A673 (cell line): ENCODE measurements at regions not wholly inside any gene's neighbourhood (a gene's known extent, or its start where the extent isn't known, plus 50 kb on each side); places are given as distances from the start of the nearest gene placed in this dataset.

Source experiments
- BruUV-seq: library from RNA; stranded (reverse); fragments of 400-500 nt; replicated peaks from 2 replicates; lab custom pipeline; 2021; lab: Mats Ljungman, UMichigan
- CTCF ChIA-PET: fragments of 300-600 bp; sonication (Branson Sonifier 250); formaldehyde crosslinking; loops from one replicate; lab custom pipeline; 2022; ENCODE audit warnings: antibody characterized with exemption; lab: Charles Lee
- POLR2A ChIA-PET: fragments of 300-600 bp; sonication (Branson Sonifier 250); formaldehyde crosslinking; loops from one replicate; lab custom pipeline; 2022; ENCODE audit warnings: antibody characterized with exemption; ENCODE audit not compliant: low non-redundant PET; lab: Charles Lee
- DNase-seq: peaks from one replicate; pipeline ENCODE4 v3.0.0-alpha.2; 2015; ENCODE audit warnings: low spot score
- H3K27ac ChIP-seq: fragments of 200-600 bp; sonication (generic); 2 replicates; pipeline ENCODE4 v1.5.1; 2016; ENCODE audit warnings: mixed run types, low read depth, mild to moderate bottlenecking, mixed read lengths, antibody characterized with exemption, low read length; ENCODE audit not compliant: poor library complexity, severe bottlenecking
- H3K27me3 ChIP-seq: fragments of 200-600 bp; sonication (generic); replicated peaks from 2 replicates; pipeline ENCODE4 v1.6.1; 2017; ENCODE audit warnings: mixed run types, low read depth, mild to moderate bottlenecking, mixed read lengths, antibody characterized with exemption, low read length; ENCODE audit not compliant: insufficient read depth, poor library complexity
- H3K36me3 ChIP-seq: fragments of 200-600 bp; sonication (generic); 2 replicates; pipeline ENCODE4 v1.6.1; 2016; ENCODE audit warnings: mixed run types, mild to moderate bottlenecking, mixed read lengths, antibody characterized with exemption, low read length; ENCODE audit not compliant: insufficient read depth, poor library complexity, severe bottlenecking
- H3K4me1 ChIP-seq: fragments of 200-600 bp; sonication (generic); 2 replicates; pipeline ENCODE4 v1.6.1; 2017; ENCODE audit warnings: mixed run types, mild to moderate bottlenecking, mixed read lengths, antibody characterized with exemption, low read length; ENCODE audit not compliant: insufficient read depth, poor library complexity, severe bottlenecking
- H3K4me3 ChIP-seq: fragments of 200-600 bp; sonication (generic); 2 replicates; pipeline ENCODE4 v1.5.1; 2016; ENCODE audit warnings: low read depth, mixed run types, mild to moderate bottlenecking, mixed read lengths, low read length; ENCODE audit not compliant: poor library complexity, severe bottlenecking
- H3K9me3 ChIP-seq: fragments of 200-600 bp; sonication (generic); 2 replicates; pipeline ENCODE4 v1.6.1; 2016; ENCODE audit warnings: mixed run types, low read depth, mild to moderate bottlenecking, mixed read lengths, antibody characterized with exemption, low read length; ENCODE audit not compliant: poor library complexity, severe bottlenecking
- EZH2 ChIP-seq: fragments of 200-600 bp; sonication (generic); IDR thresholded peaks from 2 replicates; pipeline ENCODE4 v1.6.1; 2017; ENCODE audit warnings: borderline replicate concordance, low read depth, mild to moderate bottlenecking, mixed read lengths, antibody characterized with exemption, low read length; ENCODE audit not compliant: poor library complexity, severe bottlenecking
- intact Hi-C: fragments of 100-400 bp; cut with micrococcal nuclease; formaldehyde crosslinking; loops from one replicate; pipeline ENCODE4 v1.10.0; 2022; ENCODE audit not compliant: unreplicated experiment
- TF ChIP-seq, protein P1 (sequence below): fragments of 300-800, 200-600 bp; sonication (generic); conservative IDR thresholded peaks from 2 replicates; pipeline ENCODE4 v1.5.1; 2017; ENCODE audit warnings: low read depth, mild to moderate bottlenecking, antibody characterized with exemption, low read length, moderate library complexity, mixed read lengths

DNA sequence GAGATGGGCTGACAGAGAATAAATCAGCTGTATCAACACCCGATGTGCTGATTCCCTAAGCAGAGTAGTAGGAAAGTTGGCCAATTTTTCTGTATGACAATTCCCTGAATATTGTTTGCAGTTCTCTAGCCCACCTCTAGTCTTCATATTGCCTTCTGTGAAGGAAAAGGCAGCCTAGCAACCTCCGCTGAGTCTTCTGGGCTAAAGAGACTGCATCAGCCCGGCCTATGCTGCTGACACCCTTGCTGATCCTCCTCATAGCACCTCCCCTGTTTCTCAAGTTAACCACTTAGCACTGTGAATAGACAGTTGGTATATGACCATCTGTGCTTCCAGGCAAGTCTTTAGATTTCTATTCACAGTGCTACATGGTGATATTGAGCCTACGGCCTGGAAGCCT is 161.1 kb upstream of the EGLN3 start:
- intact Hi-C loops = no loop called here
- ChIA-PET POLR2A (no interaction called here), CTCF (no interaction called here)
- TF ChIP-seq EZH2 = no peak
- TF ChIP-seq, protein P1, sequence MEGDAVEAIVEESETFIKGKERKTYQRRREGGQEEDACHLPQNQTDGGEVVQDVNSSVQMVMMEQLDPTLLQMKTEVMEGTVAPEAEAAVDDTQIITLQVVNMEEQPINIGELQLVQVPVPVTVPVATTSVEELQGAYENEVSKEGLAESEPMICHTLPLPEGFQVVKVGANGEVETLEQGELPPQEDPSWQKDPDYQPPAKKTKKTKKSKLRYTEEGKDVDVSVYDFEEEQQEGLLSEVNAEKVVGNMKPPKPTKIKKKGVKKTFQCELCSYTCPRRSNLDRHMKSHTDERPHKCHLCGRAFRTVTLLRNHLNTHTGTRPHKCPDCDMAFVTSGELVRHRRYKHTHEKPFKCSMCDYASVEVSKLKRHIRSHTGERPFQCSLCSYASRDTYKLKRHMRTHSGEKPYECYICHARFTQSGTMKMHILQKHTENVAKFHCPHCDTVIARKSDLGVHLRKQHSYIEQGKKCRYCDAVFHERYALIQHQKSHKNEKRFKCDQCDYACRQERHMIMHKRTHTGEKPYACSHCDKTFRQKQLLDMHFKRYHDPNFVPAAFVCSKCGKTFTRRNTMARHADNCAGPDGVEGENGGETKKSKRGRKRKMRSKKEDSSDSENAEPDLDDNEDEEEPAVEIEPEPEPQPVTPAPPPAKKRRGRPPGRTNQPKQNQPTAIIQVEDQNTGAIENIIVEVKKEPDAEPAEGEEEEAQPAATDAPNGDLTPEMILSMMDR = no peak
- Histone ChIP-seq H3K27ac (no peak overlapping the region), H3K4me1 (no peaks in the 10 kb centered on the region), H3K36me3 (no peaks in the 10 kb centered on the region), H3K9me3 (no peaks in the 10 kb centered on the region), H3K27me3 (no peaks in the 10 kb centered on the region), H3K4me3 (no peak overlapping the region)
- no TSS peak for BruUV-seq
- peak; percentile 7 for DNase-seq

DNA sequence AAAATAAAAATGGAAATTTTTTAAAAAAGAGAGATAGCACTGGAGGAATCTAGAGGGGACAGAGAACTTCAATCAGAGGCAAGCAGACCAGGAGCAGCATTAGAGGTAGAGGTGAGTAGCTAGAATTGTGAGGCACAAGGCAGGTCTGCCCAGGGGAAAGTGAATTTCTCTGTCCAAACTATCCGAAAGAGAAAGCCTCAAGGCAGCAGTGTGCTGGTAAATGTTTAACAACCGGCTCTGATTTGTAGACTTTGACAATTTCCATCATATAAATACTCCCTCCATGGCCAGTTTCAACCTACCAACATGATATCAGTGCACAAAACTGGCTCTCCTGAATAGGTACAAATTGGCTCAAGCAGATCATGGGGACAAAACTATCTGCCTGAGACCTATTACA is 160.6 kb upstream of the EGLN3 start:
- no peak for DNase-seq
- Histone ChIP-seq H3K27me3 (no peaks in the 10 kb centered on the region), H3K27ac (no peak overlapping the region), H3K9me3 (no peaks in the 10 kb centered on the region), H3K4me1 (no peaks in the 10 kb centered on the region), H3K36me3 (no peaks in the 10 kb centered on the region), H3K4me3 (no peak overlapping the region)
- BruUV-seq = no TSS peak
- ChIA-PET CTCF (no interaction called here), POLR2A (no interaction called here)
- no peak for TF ChIP-seq EZH2
- TF ChIP-seq, protein P1 = no peak
- intact Hi-C loops = no loop called here

DNA sequence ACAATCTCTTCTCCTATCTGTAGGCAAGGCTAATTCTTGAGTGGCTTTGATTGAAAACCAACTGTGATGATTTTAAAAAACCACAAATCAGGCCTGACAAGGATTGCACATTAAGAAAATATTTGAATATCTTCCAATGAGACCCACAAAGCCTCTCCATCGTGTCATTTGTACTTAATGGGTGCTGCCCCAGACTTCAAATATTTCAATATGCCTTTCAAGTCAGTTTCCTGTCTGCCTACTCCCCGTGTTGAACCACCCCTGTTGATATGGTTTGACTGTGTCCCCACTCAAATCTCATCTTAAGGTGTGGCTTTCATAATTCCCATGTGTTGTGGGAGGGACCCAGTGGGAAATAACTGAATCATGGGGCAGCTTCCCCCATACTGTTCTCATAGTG is 159.7 kb upstream of the EGLN3 start:
- no peak overlapping the region for H3K4me3 ChIP-seq
- H3K27ac ChIP-seq = no peak overlapping the region
- CTCF ChIA-PET = no interaction called here
- no peaks in the 10 kb centered on the region for H3K36me3 ChIP-seq
- H3K9me3 ChIP-seq = no peaks in the 10 kb centered on the region
- no peak for TF ChIP-seq EZH2
- TF ChIP-seq, protein P1 = no peak
- H3K27me3 ChIP-seq = no peaks in the 10 kb centered on the region
- BruUV-seq = no TSS peak
- no peak for DNase-seq
- no peaks in the 10 kb centered on the region for H3K4me1 ChIP-seq
- intact Hi-C loops = no loop called here
- POLR2A ChIA-PET = no interaction called here
